Activated naive CD8-positive, alpha-beta T cell treated with anti-CD3 and anti-CD28 coated beads for 36 hours (primary cell): ENCODE measurements at regions not wholly inside any gene's neighbourhood (a gene's known extent, or its start where the extent isn't known, plus 50 kb on each side); places are given as distances from the start of the nearest gene placed in this dataset.

ENCODE experiments used
- DNase-seq: peaks from one replicate; pipeline ENCODE4 v3.0.0; 2021
- H3K27ac Mint-ChIP-seq: one replicate; pipeline ENCODE4 v1.8.0; 2022; ENCODE audit warnings: mild to moderate bottlenecking, moderate library complexity, mixed read lengths
- H3K27me3 Mint-ChIP-seq: one replicate; pipeline ENCODE4 v1.8.0; 2022; ENCODE audit warnings: mild to moderate bottlenecking, mixed read lengths
- H3K36me3 Mint-ChIP-seq: one replicate; pipeline ENCODE4 v1.8.0; 2021; ENCODE audit warnings: mild to moderate bottlenecking, mixed read lengths
- H3K4me1 Mint-ChIP-seq: one replicate; pipeline ENCODE4 v1.8.0; 2021; ENCODE audit warnings: mixed read lengths
- H3K4me3 Mint-ChIP-seq: one replicate; pipeline ENCODE4 v1.8.0; 2022; ENCODE audit warnings: mild to moderate bottlenecking, moderate library complexity, mixed read lengths
- H3K9me3 Mint-ChIP-seq: one replicate; pipeline ENCODE4 v1.8.0; 2022; ENCODE audit warnings: mixed read lengths

DNA sequence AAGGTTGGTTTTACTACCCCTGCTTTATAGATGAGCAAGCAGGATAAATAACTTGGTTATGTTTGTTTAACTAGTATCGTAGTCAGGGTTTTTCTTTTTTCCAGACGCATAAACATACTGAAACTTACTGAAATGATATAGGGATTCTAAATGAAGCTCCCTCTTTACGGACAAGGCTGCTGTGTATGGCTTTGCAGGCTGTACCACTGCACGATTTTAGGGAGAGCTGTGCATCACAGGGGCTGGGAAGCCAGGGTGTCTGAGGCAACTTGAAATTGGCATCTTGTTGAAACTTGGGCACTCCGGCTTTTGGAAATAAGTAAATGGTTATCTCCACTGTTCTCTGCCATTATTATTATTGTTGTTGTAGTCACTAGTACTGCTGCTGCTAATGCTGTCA is 218.1 kb upstream of the CDH8 start:
- no peak for DNase-seq
- H3K9me3 Mint-ChIP-seq: peaks cover 7% of the 10 kb centered on the region
- no peak overlapping the region for H3K4me3 Mint-ChIP-seq
- H3K36me3 Mint-ChIP-seq: no peaks in the 10 kb centered on the region
- no peaks in the 10 kb centered on the region for H3K27me3 Mint-ChIP-seq
- H3K27ac Mint-ChIP-seq: no peak overlapping the region
- no peaks in the 10 kb centered on the region for H3K4me1 Mint-ChIP-seq

DNA sequence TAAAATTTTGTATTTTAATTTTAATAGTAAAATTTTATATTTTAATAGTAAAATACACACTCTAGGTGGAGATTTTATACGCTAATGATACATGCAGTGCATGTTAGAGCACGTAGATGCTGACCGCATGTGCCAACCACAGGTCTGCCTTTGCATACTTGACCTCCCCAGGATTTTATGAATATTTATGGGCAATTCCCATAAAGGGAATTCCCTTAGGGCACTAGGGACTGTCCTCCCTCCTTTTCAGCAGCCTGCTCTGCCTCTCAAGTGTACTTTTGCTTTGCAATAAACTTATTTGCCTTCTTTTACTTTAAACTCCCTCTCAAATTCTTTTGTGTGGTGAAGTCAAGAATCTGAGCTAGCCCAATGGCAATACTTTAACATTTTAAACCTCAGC is 217.7 kb upstream of the CDH8 start:
- Mint-ChIP-seq H3K4me1 (no peaks in the 10 kb centered on the region), H3K9me3 (peaks cover 8% of the 10 kb centered on the region), H3K36me3 (no peaks in the 10 kb centered on the region), H3K27ac (no peak overlapping the region), H3K27me3 (no peaks in the 10 kb centered on the region), H3K4me3 (no peak overlapping the region)
- DNase-seq: no peak

DNA sequence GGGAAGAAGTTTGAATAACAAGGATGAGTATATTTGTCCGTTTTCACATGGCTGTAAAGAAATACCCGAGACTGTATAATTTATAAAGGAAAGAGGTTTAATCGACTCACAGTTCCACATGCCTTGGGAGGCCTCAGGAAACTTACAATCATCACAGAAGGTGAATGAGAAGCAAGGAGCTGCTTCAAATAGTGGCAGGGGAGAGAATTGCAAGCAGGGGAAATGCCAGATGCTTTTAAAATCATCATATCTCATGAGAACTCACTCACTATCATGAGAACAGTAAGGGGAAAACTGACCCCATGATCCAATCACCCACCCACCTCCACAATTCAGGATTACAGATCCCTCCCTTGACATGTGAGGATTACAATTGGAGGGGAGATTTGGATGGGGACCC is 212.8 kb upstream of the CDH8 start:
- no peaks in the 10 kb centered on the region for H3K27me3 Mint-ChIP-seq
- H3K9me3 Mint-ChIP-seq: peaks cover 14% of the 10 kb centered on the region
- no peak for DNase-seq
- no peaks in the 10 kb centered on the region for H3K4me1 Mint-ChIP-seq
- H3K4me3 Mint-ChIP-seq: no peak overlapping the region
- H3K36me3 Mint-ChIP-seq: no peaks in the 10 kb centered on the region
- no peak overlapping the region for H3K27ac Mint-ChIP-seq

DNA sequence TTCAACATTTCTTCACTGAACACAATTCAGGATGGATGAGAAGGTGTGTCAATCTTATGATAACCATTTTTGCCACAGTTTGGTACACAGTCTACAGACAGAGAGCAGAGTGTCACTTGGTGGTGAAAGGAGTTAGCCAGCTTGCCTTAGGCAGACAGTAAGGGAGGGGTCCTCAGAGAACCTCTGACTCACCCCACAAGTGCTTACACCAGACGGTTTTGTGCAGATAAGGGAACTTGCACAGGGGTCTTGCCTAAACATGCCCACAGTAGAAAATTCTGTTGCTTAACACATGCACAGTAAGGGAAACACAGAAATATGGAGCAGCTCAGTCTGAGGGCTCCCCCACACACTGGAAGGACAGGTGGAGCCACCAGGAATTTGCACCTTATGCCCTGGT is 204.5 kb upstream of the CDH8 start:
- no peaks in the 10 kb centered on the region for H3K27me3 Mint-ChIP-seq
- H3K27ac Mint-ChIP-seq: no peak overlapping the region
- no peak overlapping the region for H3K4me3 Mint-ChIP-seq
- peaks cover 11% of the 10 kb centered on the region for H3K9me3 Mint-ChIP-seq
- no peaks in the 10 kb centered on the region for H3K4me1 Mint-ChIP-seq
- H3K36me3 Mint-ChIP-seq: no peaks in the 10 kb centered on the region
- DNase-seq: no peak

DNA sequence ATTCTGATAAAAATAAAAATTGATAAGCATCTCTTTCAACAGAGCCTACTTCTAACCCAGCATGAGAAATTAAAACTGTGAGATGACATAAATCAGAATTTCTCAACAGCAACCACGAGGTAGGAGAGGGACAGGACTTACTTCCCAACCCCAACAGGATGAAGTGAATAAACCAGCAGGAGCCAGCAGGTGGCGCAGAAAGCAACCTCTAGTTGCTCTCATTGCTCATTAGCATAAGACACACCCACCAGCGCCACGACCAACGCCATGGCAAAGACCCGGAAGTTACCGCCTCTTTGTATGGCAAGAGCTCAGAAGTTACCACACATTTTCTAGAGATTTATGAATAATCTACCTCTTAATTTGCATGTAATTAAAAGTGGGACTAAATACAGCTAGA is 189.4 kb upstream of the CDH8 start:
- no peaks in the 10 kb centered on the region for H3K36me3 Mint-ChIP-seq
- peak; percentile 23 for DNase-seq
- no peaks in the 10 kb centered on the region for H3K9me3 Mint-ChIP-seq
- no peaks in the 10 kb centered on the region for H3K27me3 Mint-ChIP-seq
- no peak overlapping the region for H3K4me3 Mint-ChIP-seq
- H3K4me1 Mint-ChIP-seq: no peaks in the 10 kb centered on the region
- H3K27ac Mint-ChIP-seq: no peak overlapping the region

DNA sequence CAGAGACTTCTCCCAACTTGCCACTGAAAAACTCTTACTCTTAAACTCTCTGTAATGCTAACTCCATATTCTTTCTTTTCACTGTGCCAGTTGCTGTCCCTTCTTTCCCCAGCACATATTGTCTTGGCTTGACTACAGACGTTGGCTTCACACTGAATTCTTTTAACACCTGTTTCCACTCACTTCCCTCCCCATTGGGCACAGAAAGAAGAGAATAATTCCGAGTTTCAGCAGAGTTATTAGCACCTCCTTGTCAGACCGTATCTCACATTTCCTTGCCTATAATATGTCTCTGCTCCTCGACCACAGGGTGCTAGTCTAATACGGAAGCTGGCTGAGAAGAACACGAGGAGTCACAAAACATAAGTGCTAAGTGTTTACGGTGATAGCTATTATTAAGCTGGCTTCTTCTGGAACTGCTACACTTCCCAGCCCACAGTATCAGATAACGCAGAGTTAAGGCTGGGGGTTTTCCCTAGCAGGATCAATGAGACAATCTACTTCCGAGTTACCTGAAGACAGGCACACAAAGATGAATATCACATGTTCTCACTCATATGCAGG is 188.5 kb upstream of the CDH8 start:
- DNase-seq: no peak
- Mint-ChIP-seq H3K27me3 (no peaks in the 10 kb centered on the region), H3K27ac (no peak overlapping the region), H3K4me3 (no peak overlapping the region), H3K36me3 (no peaks in the 10 kb centered on the region), H3K9me3 (peaks cover 2% of the 10 kb centered on the region), H3K4me1 (no peaks in the 10 kb centered on the region)

DNA sequence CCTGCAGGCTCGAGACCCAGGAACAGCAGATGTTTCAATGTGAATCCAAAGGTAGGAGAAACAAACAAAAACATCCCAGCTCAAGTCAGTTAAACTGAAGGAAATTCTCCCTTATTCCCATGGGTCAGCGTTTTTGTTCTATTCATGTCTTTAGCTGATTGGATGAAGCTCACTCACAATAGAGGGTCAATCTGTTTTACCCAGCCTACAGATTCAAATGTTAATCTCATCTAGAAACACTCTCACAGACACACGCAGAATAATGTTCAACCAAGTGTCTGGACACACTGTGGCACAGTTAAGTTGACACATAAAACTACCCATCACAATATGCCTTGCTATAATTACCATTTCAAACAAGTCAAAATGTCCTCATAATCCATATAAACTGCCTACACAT is 180.6 kb upstream of the CDH8 start:
- no peaks in the 10 kb centered on the region for H3K4me1 Mint-ChIP-seq
- H3K9me3 Mint-ChIP-seq: peaks cover 2% of the 10 kb centered on the region
- no peak overlapping the region for H3K4me3 Mint-ChIP-seq
- no peak overlapping the region for H3K27ac Mint-ChIP-seq
- no peaks in the 10 kb centered on the region for H3K27me3 Mint-ChIP-seq
- no peaks in the 10 kb centered on the region for H3K36me3 Mint-ChIP-seq
- no peak for DNase-seq

DNA sequence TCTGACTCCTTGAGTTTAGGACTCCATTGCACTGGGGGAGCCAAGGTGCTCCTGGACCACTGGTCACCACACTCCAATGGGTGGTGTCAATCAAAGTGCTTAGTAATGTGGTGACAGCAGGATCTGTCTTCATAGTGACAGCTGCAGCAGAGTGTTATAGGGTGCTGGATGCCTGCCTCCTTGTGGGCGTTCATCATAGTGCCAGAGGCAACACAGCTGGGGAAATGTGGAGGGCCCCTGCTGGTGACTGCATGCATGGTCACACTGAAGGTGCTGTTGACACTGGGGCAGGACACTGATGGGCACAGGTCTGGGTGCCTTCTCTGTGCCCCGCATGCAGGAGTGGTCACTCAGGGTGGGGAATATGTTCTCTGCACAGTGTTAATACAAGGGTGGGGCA is 177.5 kb upstream of the CDH8 start:
- Mint-ChIP-seq H3K9me3 (peaks cover 3% of the 10 kb centered on the region), H3K27ac (no peak overlapping the region), H3K4me3 (no peak overlapping the region), H3K27me3 (no peaks in the 10 kb centered on the region), H3K4me1 (no peaks in the 10 kb centered on the region), H3K36me3 (no peaks in the 10 kb centered on the region)
- no peak for DNase-seq

DNA sequence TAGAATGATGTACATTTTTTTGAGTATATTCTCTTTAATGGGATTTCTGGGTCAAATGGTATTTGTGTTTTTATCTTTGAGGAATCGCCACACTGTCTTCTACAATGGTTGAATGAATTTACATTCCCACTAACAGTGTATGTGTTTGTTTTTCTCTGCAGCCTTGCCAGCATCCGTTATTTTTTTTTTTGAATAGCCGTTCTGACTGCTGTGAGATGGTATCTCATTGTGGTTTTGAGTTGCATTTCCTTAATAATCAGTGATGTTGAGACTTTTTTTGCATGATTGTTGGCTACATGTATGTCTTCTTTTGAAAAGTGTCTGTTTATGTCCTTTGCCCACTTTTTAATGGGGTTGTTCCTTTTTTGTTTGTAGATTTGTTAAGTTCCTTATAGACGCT is 172.7 kb upstream of the CDH8 start:
- H3K4me1 Mint-ChIP-seq: no peaks in the 10 kb centered on the region
- H3K27ac Mint-ChIP-seq: no peak overlapping the region
- H3K36me3 Mint-ChIP-seq: no peaks in the 10 kb centered on the region
- peaks cover 6% of the 10 kb centered on the region for H3K9me3 Mint-ChIP-seq
- DNase-seq: no peak
- H3K27me3 Mint-ChIP-seq: no peaks in the 10 kb centered on the region
- H3K4me3 Mint-ChIP-seq: no peak overlapping the region

DNA sequence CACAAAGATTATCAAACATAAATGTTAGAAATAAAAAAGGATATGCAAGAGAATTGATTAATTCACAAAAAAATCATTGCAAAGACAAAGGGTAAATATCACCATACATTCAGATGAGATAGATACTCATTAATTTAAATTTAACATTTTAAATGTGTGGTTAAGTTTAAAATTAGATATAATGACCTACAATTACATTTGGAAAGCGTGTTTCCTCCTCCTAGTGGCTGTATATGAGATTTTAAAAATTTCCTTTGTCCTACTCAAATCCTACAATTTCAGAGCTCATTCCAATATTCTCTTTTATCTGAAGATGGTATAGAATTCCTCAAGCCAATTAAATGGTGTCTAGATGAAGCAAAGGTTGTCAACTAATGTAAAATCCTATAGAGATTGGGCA is 169.2 kb upstream of the CDH8 start:
- H3K9me3 Mint-ChIP-seq: peaks cover 3% of the 10 kb centered on the region

DNA sequence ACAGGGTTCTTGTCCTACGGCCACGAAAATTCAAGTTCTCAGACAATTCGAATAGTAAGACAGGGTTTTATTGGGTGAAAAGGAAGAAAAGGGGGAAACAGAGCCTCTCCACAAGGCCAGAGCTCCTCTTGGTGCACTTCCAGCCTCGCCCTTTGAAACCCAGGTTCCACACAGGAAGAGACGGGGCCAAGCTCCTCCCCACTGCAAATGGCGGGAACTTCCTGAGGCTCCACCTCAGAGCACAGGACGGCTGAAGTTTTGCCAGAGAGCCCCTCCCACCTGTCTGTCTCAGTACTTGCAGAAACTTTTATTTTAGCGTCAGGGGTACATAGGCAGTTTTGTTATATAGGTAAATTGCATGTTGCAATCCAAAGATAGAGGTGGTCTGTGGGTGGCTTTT is 165.7 kb upstream of the CDH8 start:
- H3K9me3 Mint-ChIP-seq: peaks cover 1% of the 10 kb centered on the region
- H3K4me3 Mint-ChIP-seq: no peak overlapping the region

More for the DNA sequence above, 169.2 kb upstream of the CDH8 start:
- H3K4me3 Mint-ChIP-seq: no peak overlapping the region
- no peak overlapping the region for H3K27ac Mint-ChIP-seq
- no peak for DNase-seq
- H3K27me3 Mint-ChIP-seq: no peaks in the 10 kb centered on the region
- no peaks in the 10 kb centered on the region for H3K4me1 Mint-ChIP-seq
- H3K36me3 Mint-ChIP-seq: no peaks in the 10 kb centered on the region

DNA sequence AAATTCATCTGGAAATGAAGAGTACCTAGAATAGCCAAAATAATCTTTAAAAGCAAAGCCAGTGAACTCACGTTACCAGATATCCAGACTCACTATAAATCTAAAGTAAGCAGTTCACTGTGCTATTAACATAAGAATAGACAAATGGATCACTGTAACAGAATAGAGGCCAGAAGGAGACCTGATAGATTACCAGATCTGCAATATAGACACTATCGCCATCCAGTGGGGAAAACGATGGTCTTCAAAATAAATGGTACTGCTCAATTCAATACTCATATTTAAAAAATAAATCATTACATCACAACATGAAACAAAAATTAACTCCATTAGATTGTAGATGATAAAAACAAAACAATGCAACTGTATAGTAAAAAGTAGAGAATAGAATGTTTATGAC is 158.6 kb upstream of the CDH8 start:
- Mint-ChIP-seq H3K27ac (no peak overlapping the region), H3K4me1 (no peaks in the 10 kb centered on the region), H3K27me3 (no peaks in the 10 kb centered on the region), H3K36me3 (no peaks in the 10 kb centered on the region), H3K9me3 (peaks cover 1% of the 10 kb centered on the region), H3K4me3 (no peak overlapping the region)
- DNase-seq: no peak

More for the DNA sequence above, 165.7 kb upstream of the CDH8 start:
- Mint-ChIP-seq H3K27ac (no peak overlapping the region), H3K27me3 (no peaks in the 10 kb centered on the region), H3K36me3 (no peaks in the 10 kb centered on the region), H3K4me1 (no peaks in the 10 kb centered on the region)
- no peak for DNase-seq

DNA sequence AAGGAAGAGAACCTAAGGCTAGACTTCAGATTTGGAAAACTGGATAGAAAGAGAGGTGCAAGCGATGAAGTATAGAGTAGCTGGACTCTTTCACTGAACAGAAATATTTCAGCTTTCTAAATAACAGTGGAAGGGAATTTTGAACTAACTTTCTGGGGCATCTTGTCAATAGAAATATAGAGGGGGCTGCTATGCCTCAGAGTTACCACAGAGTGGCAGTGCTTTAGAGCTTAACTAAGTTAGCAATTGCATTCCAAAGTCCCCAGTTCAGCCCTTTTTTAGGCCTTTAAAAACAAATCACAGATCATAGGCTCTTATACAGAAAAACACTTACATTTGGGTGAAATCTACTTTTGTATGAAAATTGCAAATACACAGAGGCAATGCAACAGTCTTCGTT is 154.2 kb upstream of the CDH8 start:
- Mint-ChIP-seq H3K4me1 (no peaks in the 10 kb centered on the region), H3K36me3 (no peaks in the 10 kb centered on the region), H3K4me3 (no peak overlapping the region), H3K27ac (no peak overlapping the region), H3K27me3 (no peaks in the 10 kb centered on the region), H3K9me3 (peaks cover 4% of the 10 kb centered on the region)
- no peak for DNase-seq

DNA sequence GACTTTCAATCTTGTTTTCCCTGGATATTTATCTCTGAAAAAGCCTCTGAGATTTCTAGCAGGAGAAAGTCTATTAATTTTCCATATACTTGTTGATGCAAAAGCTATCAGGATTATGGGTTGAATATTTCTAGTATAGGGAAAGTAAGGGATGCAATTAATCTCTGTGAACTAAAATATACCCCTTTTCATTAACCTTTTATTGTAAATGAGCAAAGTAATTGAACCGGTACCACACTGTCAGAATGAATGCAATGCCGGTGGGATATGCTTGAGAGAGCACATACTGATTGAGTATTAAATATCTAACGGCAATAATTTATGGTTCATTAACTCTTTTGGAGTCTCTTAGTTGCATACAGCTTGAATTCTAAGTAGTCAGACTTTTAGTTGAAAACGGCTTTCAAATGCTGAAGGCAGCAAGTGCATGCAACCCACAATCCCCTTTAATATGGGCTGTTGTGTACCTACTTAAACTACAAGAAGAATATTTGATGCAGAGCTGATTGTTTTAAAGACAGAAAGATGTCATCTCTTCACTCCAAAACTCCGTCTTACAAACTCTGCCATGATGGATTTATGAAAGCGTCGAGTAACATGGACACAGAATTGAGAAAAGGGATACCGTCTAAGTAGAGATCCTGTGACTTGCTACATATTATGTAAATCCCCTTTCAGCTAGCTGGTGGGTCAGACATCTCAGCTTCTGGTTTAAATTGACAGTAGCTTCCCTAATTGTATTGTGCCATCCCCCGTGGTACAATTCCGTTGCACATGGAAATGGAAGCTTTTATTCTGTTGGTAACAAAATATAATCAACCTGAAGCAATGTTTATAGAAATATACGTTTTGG is 141.3 kb upstream of the CDH8 start:
- Mint-ChIP-seq H3K36me3 (no peaks in the 10 kb centered on the region), H3K27ac (no peak overlapping the region), H3K4me3 (no peak overlapping the region), H3K9me3 (peaks cover 2% of the 10 kb centered on the region), H3K4me1 (no peaks in the 10 kb centered on the region), H3K27me3 (no peaks in the 10 kb centered on the region)
- no peak for DNase-seq

DNA sequence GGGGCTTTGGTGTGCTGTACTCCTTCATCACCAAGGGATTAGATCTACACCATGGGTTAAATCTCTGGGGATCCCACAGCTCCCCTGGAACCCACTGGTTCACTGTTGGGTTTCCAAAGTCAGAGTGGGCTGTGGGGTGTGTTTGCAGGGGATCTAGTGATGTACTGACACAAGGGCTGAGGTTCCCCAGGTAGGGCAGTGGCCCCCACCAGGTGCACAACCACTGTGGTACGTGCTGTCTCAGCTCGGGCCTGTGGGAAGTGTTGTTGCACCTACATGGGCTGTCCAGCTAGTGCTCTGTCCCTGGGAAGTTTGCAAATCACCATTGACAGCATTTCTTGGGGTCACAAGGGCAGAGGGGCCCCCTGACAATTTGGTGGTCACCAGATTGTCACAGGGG is 134.4 kb upstream of the CDH8 start:
- no peak for DNase-seq
- no peaks in the 10 kb centered on the region for H3K36me3 Mint-ChIP-seq
- no peaks in the 10 kb centered on the region for H3K4me1 Mint-ChIP-seq
- no peak overlapping the region for H3K27ac Mint-ChIP-seq
- no peaks in the 10 kb centered on the region for H3K27me3 Mint-ChIP-seq
- no peak overlapping the region for H3K4me3 Mint-ChIP-seq
- peaks cover 15% of the 10 kb centered on the region for H3K9me3 Mint-ChIP-seq

DNA sequence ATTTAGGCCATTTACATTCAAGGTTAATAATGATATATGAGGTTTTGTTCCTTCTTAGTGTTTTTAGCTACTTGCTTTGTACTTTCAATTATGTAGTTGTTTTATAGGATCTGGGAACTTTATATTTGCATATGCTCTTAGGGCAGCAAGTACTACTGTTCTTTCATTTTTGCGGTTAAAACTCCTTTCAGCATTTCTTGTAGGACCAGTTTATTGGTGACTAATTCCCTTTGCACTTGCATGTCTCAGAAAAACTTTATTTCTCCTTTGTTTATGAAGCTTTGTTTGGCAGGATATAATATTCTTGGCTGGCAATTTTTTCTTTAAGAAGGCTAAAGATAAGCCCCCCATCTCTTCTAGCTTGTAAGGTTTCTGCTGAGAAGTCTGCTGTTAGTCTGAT is 131.3 kb upstream of the CDH8 start:
- H3K9me3 Mint-ChIP-seq: peaks cover 22% of the 10 kb centered on the region
- H3K36me3 Mint-ChIP-seq: no peaks in the 10 kb centered on the region
- no peak overlapping the region for H3K4me3 Mint-ChIP-seq
- H3K27me3 Mint-ChIP-seq: no peaks in the 10 kb centered on the region
- H3K4me1 Mint-ChIP-seq: no peaks in the 10 kb centered on the region
- no peak for DNase-seq
- no peak overlapping the region for H3K27ac Mint-ChIP-seq
